NB4 (cell line): ENCODE measurements at regions not wholly inside any gene's neighbourhood (a gene's known extent, or its start where the extent isn't known, plus 50 kb on each side); places are given as distances from the start of the nearest gene placed in this dataset.

Source experiments
- CTCF ChIP-seq: IDR thresholded peaks from one replicate; pipeline ENCODE4 v1.5.1; 2012; ENCODE audit warnings: low read depth, low read length
- MYC ChIP-seq: IDR thresholded peaks from 2 replicates; pipeline ENCODE4 v1.6.1; 2011; ENCODE audit warnings: low read depth, low read length

GRCh38 chr7:67758551-67758950 is 761.9 kb downstream of the TYW1 start:
- TF ChIP-seq CTCF (no peak), MYC (no peak)
